Progenitor cell of endocrine pancreas (in vitro differentiated cells): ENCODE measurements at regions not wholly inside any gene's neighbourhood (a gene's known extent, or its start where the extent isn't known, plus 50 kb on each side); places are given as distances from the start of the nearest gene placed in this dataset.

Experiments
- DNase-seq: peaks from one replicate; pipeline ENCODE4 v3.0.0; 2021; ENCODE audit warnings: low spot score; ENCODE audit not compliant: unreplicated experiment
- H3K27ac Mint-ChIP-seq: 2 replicates; pipeline ENCODE4 v1.8.0; 2021; ENCODE audit warnings: mild to moderate bottlenecking, moderate library complexity, mixed read lengths
- H3K27me3 Mint-ChIP-seq: 2 replicates; pipeline ENCODE4 v1.8.0; 2021; ENCODE audit warnings: mixed read lengths
- H3K36me3 Mint-ChIP-seq: 2 replicates; pipeline ENCODE4 v1.8.0; 2022; ENCODE audit warnings: mixed read lengths; ENCODE audit not compliant: insufficient read depth
- H3K4me1 Mint-ChIP-seq: 2 replicates; pipeline ENCODE4 v1.8.0; 2021; ENCODE audit warnings: low read depth, mixed read lengths
- H3K4me3 Mint-ChIP-seq: 2 replicates; pipeline ENCODE4 v1.8.0; 2021; ENCODE audit warnings: low read depth, mild to moderate bottlenecking, moderate library complexity, mixed read lengths
- H3K9me3 Mint-ChIP-seq: 2 replicates; pipeline ENCODE4 v1.8.0; 2021; ENCODE audit warnings: low read depth, mixed read lengths
- CTCF ChIP-seq: fragments of 200-600 bp; sonication (generic); IDR thresholded peaks from one replicate; pipeline ENCODE4 v1.5.0; 2021; ENCODE audit warnings: antibody characterized with exemption, mild to moderate bottlenecking; ENCODE audit not compliant: unreplicated experiment

- H3K4me3 Mint-ChIP-seq: no peak overlapping the region
- no peak for DNase-seq
- H3K9me3 Mint-ChIP-seq: no peaks in the 10 kb centered on the region
- peak overlapping the region; percentile 56 for H3K27ac Mint-ChIP-seq
- peaks cover 6% of the 10 kb centered on the region for H3K27me3 Mint-ChIP-seq
- no peak for TF ChIP-seq CTCF
- H3K4me1 Mint-ChIP-seq: no peaks in the 10 kb centered on the region
- H3K36me3 Mint-ChIP-seq: no peaks in the 10 kb centered on the region
These were observed 134.6 kb upstream of the CPEB4 start for GRCh38 chr5:173753307-173754168.

DNA sequence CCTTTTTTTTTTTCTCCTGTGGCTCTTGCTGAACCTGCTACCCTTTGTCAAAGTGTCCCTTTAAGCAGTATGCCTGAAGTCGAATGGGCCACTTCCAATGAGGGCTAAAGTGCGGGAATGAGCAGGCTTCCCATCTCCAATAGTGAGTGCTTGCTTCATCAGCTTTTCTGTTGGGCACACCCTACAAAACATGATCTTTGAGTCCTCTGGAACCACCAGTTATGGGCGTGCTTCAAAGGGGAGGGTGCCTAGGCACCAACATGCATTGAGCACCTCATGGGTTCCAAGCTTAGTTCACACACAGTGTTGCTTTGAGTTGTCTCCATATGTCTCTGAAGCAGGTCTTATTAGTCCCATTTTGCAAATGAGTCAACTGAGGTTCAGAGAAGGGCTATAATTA, 132.8 kb upstream of the CPEB4 start:
- no peak for DNase-seq
- Mint-ChIP-seq H3K9me3 (no peaks in the 10 kb centered on the region), H3K36me3 (no peaks in the 10 kb centered on the region), H3K4me3 (no peak overlapping the region), H3K27ac (no peak overlapping the region), H3K27me3 (peaks cover 8% of the 10 kb centered on the region), H3K4me1 (no peaks in the 10 kb centered on the region)
- no peak for TF ChIP-seq CTCF

DNA sequence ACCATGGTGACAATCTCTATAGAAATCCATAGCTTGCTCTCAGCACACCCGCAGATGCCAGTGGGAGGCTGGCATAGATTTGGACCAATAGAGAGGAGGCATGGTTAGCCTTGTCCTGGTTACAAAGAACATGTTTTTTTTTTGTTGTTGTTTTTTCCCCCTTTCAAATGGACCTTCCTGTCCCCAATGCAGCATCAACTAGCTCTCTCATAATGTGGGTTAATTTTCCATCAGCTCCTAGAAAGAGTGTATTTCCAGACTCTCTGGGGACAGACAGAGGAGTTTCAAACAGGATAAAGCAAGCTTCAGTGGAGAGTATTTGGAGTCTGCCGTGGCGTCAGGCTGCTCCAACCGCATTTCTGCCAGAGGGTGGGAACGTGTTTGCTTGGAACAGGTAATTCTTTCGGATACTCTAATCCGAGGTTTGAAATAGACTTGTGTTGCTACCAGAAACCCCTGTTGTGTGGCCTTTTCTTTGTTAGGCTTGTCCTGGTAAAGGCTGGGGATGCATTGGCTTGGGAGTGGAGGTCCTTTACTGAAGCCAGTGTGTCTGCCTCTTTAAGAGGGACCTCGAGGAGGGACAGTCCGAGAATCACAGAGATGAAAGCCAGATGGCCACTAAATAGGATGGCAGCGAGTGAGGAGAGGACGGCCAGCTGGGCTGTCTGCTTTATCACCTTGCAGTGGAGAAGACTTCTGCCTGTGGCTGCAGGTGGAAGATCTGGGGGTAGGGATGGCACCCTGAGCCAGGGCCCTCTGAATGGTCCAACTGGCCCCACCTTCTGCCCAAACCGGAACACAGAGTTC, 130.5 kb upstream of the CPEB4 start:
- H3K36me3 Mint-ChIP-seq: no peaks in the 10 kb centered on the region
- no peak overlapping the region for H3K4me3 Mint-ChIP-seq
- no peak for TF ChIP-seq CTCF
- H3K9me3 Mint-ChIP-seq: no peaks in the 10 kb centered on the region
- H3K4me1 Mint-ChIP-seq: peaks cover 5% of the 10 kb centered on the region
- peaks cover 16% of the 10 kb centered on the region for H3K27me3 Mint-ChIP-seq
- no peak for DNase-seq
- no peak overlapping the region for H3K27ac Mint-ChIP-seq

DNA sequence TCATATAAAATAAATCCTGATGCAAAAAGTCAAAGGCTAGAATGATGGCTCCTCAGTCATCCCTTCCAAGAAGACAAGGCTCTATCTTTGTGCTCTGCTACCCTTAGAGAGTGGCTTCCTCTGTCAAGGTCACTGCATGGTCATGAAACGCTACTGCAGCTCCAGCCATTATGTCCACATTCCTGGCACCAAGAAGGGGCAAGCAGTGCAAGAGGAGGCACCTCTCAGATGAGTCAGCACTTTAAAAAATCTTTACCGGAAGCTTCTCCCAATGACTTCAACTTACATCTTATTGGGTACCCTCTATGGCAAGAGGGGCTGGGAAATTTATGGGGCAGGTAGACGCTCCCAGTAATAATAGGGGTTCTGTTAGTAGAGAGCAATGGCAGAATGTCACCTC, 129.5 kb upstream of the CPEB4 start:
- DNase-seq: no peak
- no peaks in the 10 kb centered on the region for H3K9me3 Mint-ChIP-seq
- no peak for TF ChIP-seq CTCF
- H3K36me3 Mint-ChIP-seq: no peaks in the 10 kb centered on the region
- H3K4me3 Mint-ChIP-seq: no peak overlapping the region
- H3K27me3 Mint-ChIP-seq: peaks cover 18% of the 10 kb centered on the region
- H3K4me1 Mint-ChIP-seq: peaks cover 5% of the 10 kb centered on the region
- H3K27ac Mint-ChIP-seq: no peak overlapping the region

DNA sequence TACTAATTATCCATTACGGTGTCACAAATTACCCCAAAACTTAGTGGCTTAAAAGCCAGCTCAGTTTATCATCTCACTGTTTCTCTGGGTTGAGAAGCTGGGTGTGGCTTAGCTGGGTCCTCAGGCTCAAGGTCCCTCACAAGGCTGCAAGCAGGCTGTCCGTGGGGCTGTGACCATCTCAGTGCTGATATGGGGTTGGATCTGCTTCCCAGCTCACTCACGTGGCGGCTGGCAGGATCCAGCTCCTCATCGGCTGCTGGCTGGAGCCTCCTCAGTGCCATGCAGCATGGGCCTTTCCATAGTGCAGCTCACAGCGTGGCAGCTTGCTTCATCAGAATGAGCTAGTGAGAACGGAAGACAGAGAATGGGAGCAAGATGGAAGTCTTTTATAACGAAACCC, 128.5 kb upstream of the CPEB4 start:
- DNase-seq: no peak
- H3K4me1 Mint-ChIP-seq: peaks cover 9% of the 10 kb centered on the region
- no peaks in the 10 kb centered on the region for H3K36me3 Mint-ChIP-seq
- no peaks in the 10 kb centered on the region for H3K9me3 Mint-ChIP-seq
- H3K27me3 Mint-ChIP-seq: peaks cover 18% of the 10 kb centered on the region
- no peak for TF ChIP-seq CTCF
- H3K27ac Mint-ChIP-seq: no peak overlapping the region
- H3K4me3 Mint-ChIP-seq: no peak overlapping the region
